Suprapubic skin (tissue), 4 donors: ENCODE measurements at regions not wholly inside any gene's neighbourhood (a gene's known extent, or its start where the extent isn't known, plus 50 kb on each side); places are given as distances from the start of the nearest gene placed in this dataset.

Experiments used
- CTCF ChIP-seq, 2 donors: fragments of 200-600 bp in 1 of 2; fragments of 450-650 bp in 1 of 2; sonication (generic) in 1 of 2; IDR thresholded peaks; one replicate each; pipeline ENCODE4 v1.5.1; 2016 to 2019; ENCODE audit warnings: antibody characterized with exemption in 2 of 2, mild to moderate bottlenecking in 1 of 2, moderate library complexity in 1 of 2
- EP300 ChIP-seq: sonication (generic); formaldehyde crosslinking; IDR thresholded peaks from one replicate; pipeline ENCODE4 v1.6.1; 2017; ENCODE audit warnings: antibody characterized with exemption
- POLR2A ChIP-seq, 2 donors: fragments of 450-650 bp; IDR thresholded peaks; one replicate each; pipeline ENCODE4 v1.6.1; 2017; ENCODE audit warnings: antibody characterized with exemption in 2 of 2, mild to moderate bottlenecking in 2 of 2, moderate library complexity in 2 of 2
- POLR2AphosphoS5 ChIP-seq, 3 donors: sonication (generic); formaldehyde crosslinking; IDR thresholded peaks; one replicate each; pipeline ENCODE4 v1.6.1; 2017; ENCODE audit warnings: antibody characterized with exemption in 3 of 3

- no peak for TF ChIP-seq CTCF (IDR thresholded peaks at IDR 0.05)
- no peak for TF ChIP-seq POLR2AphosphoS5 (IDR thresholded peaks at IDR 0.05)
- no peak for TF ChIP-seq EP300
- TF ChIP-seq POLR2A (IDR thresholded peaks at IDR 0.05) = no peak
Observed at GRCh38 chr10:28355376-28355775, 52.5 kb upstream of the MPP7 start.
